K562 (cell line): ENCODE measurements at regions not wholly inside any gene's neighbourhood (a gene's known extent, or its start where the extent isn't known, plus 50 kb on each side); places are given as distances from the start of the nearest gene placed in this dataset.

ENCODE experiments used
- ATAC-seq: fragments of 200-7000 bp; cut with Tn5 transposase; 3 replicates; pipeline ENCODE4 v1.9.1; 2020; ENCODE audit warnings: moderate library complexity
- BruUV-seq: library from RNA; stranded (reverse); fragments of 400-500 nt; replicated peaks from 2 replicates; lab custom pipeline; 2021; lab: Mats Ljungman, UMichigan
- CTCF ChIA-PET: fragments of 300-600 bp; formaldehyde crosslinking; extraction: SDS; loops from one replicate; lab custom pipeline; 2021; ENCODE audit warnings: low intra/inter-chr PET ratio; lab: Yijun Ruan, JAX
- POLR2A ChIA-PET: fragments of 300-600, 350-650 bp; sonication (Branson Sonifier 250); formaldehyde crosslinking; extraction: SDS; loops from one replicate; lab custom pipeline; 2021; ENCODE audit warnings: antibody characterized with exemption, inconsistent platforms; lab: Yijun Ruan, JAX
- DNase-seq, 4 experiments: peaks; one replicate each; pipeline versions ENCODE4 v3.0.0 to v3.0.0-alpha.2; 2011 to 2018; ENCODE audit warnings: low spot score in 3 of 4, mixed read lengths in 3 of 4; ENCODE audit errors: extremely low read depth in 1 of 4
- FAIRE-seq: peaks from 2 replicates; lab custom pipeline; 2011; peaks lifted over from hg19 to GRCh38; lab: Jason Lieb, UNC
- H2AFZ ChIP-seq: 2 replicates; pipeline ENCODE4 v1.6.0; 2011; ENCODE audit warnings: low read depth, low read length, control low read depth, inconsistent platforms
- H3K27ac ChIP-seq: fragments of 200-600 bp; 3 replicates; pipeline ENCODE4 v1.8.0; 2011; ENCODE audit warnings: low read depth, mild to moderate bottlenecking, control low read depth, inconsistent platforms, low read length, moderate library complexity, mixed read lengths; ENCODE audit errors: extremely low read depth
- H3K27me3 ChIP-seq, 2 experiments: fragments of 300-600 bp in 1 of 2; 2 replicates in 1 of 2; 3 replicates in 1 of 2; pipeline versions ENCODE4 v1.6.0 to v1.8.0; 2011; ENCODE audit warnings: inconsistent platforms in 2 of 2, low read length in 2 of 2, mild to moderate bottlenecking in 1 of 2, mixed read lengths in 1 of 2, moderate library complexity in 1 of 2; ENCODE audit not compliant: control insufficient read depth in 2 of 2, insufficient read depth in 2 of 2
- H3K36me3 ChIP-seq: fragments of 300-600 bp; 3 replicates; pipeline ENCODE4 v1.8.0; 2011; ENCODE audit warnings: mild to moderate bottlenecking, low read length, inconsistent platforms; ENCODE audit not compliant: control insufficient read depth, insufficient read depth
- H3K4me1 ChIP-seq, 2 experiments: fragments of 200-600 bp in 1 of 2; replicated peaks in 1 of 2; 2 replicates in 1 of 2; 3 replicates in 1 of 2; pipeline versions ENCODE4 v1.5.1 to v1.8.0; 2011; ENCODE audit warnings: inconsistent platforms in 2 of 2, low read length in 2 of 2, mild to moderate bottlenecking in 1 of 2, mixed read lengths in 1 of 2, moderate library complexity in 1 of 2; ENCODE audit not compliant: control insufficient read depth in 2 of 2, insufficient read depth in 2 of 2
- H3K4me2 ChIP-seq: 2 replicates; pipeline ENCODE4 v1.6.1; 2011; ENCODE audit warnings: low read length, control low read depth, inconsistent platforms, mixed read lengths; ENCODE audit not compliant: insufficient read depth
- H3K4me3 ChIP-seq: fragments of 200-600 bp; sonication (generic), shearing (Covaris generic); 2 replicates; pipeline ENCODE4 v1.5.1; 2016; ENCODE audit warnings: control low read depth, inconsistent platforms
- H3K79me2 ChIP-seq: fragments of 200-600 bp; 3 replicates; pipeline ENCODE4 v1.8.0; 2011; ENCODE audit warnings: low read length, inconsistent platforms; ENCODE audit not compliant: control insufficient read depth, insufficient read depth
- H3K9ac ChIP-seq, 2 experiments: 2 replicates each; pipeline versions ENCODE4 v1.6.0 to v1.6.1; 2011; ENCODE audit warnings: low read depth in 2 of 2, low read length in 2 of 2, control low read depth in 1 of 2, inconsistent platforms in 1 of 2, mild to moderate bottlenecking in 1 of 2, mixed read lengths in 1 of 2; ENCODE audit not compliant: insufficient read depth in 1 of 2
- H3K9me1 ChIP-seq: one replicate; pipeline ENCODE4 v1.6.0; 2011; ENCODE audit warnings: inconsistent platforms, mild to moderate bottlenecking, low read length, moderate library complexity; ENCODE audit not compliant: control insufficient read depth, insufficient read depth
- H3K9me3 ChIP-seq: replicated peaks from 2 replicates; pipeline ENCODE4 v1.5.1; 2011; ENCODE audit warnings: low read depth, low read length, inconsistent platforms; ENCODE audit not compliant: control insufficient read depth, insufficient read depth
- H4K20me1 ChIP-seq: replicated peaks from 2 replicates; pipeline ENCODE4 v1.6.1; 2011; ENCODE audit warnings: low read length, inconsistent platforms, mixed read lengths; ENCODE audit not compliant: control insufficient read depth, insufficient read depth
- MIER1 ChIP-seq: fragments of 450-650 bp; IDR thresholded peaks from 2 replicates; pipeline ENCODE4 v1.6.1; 2016; ENCODE audit warnings: antibody characterized with exemption, mild to moderate bottlenecking, low read depth
- SRF ChIP-seq, 2 experiments: fragments of 250-450, 450-650 bp in 1 of 2; sonication (Bioruptor Pico) in 1 of 2; sonication (generic) in 1 of 2; formaldehyde crosslinking; IDR thresholded peaks; 2 replicates each; pipeline versions ENCODE4 v1.5.0 to v1.5.1; 2020 to 2022; ENCODE audit warnings: mild to moderate bottlenecking in 1 of 2, missing genetic modification reagents in 1 of 2
- WGBS: fragments of 100-300 bp; shearing (Covaris generic); methylation state at CpG from one replicate; pipeline ENCODE4 v1.1.6; 2016; ENCODE audit warnings: low coverage, mixed read lengths; ENCODE audit not compliant: insufficient coverage; ENCODE audit errors: missing lambda C conversion rate; 5-methylcytosine and 5-hydroxymethylcytosine counted together
- in situ Hi-C: fragments of 300-500 bp; cut with MboI; formaldehyde crosslinking; loops from 4 replicates; pipeline ENCODE4 v1.15.0; 2018; ENCODE audit warnings: inconsistent platforms, mixed read lengths
- intact Hi-C: fragments of 100-400 bp; cut with micrococcal nuclease; formaldehyde crosslinking; loops from 2 replicates; pipeline ENCODE4 v1.14.2; 2022
- TF ChIP-seq, protein P1 (sequence below): sonication (generic); formaldehyde crosslinking; IDR thresholded peaks from 2 replicates; pipeline ENCODE4 v1.8.1; 2023; ENCODE audit warnings: mild to moderate bottlenecking, missing genetic modification reagents
- TF ChIP-seq, protein P2 (sequence below): IDR thresholded peaks from 2 replicates; pipeline ENCODE4 v1.6.1; 2011; ENCODE audit warnings: borderline replicate concordance, low read depth, mild to moderate bottlenecking, moderate library complexity, low read length; ENCODE audit not compliant: insufficient read depth, poor library complexity, severe bottlenecking

DNA sequence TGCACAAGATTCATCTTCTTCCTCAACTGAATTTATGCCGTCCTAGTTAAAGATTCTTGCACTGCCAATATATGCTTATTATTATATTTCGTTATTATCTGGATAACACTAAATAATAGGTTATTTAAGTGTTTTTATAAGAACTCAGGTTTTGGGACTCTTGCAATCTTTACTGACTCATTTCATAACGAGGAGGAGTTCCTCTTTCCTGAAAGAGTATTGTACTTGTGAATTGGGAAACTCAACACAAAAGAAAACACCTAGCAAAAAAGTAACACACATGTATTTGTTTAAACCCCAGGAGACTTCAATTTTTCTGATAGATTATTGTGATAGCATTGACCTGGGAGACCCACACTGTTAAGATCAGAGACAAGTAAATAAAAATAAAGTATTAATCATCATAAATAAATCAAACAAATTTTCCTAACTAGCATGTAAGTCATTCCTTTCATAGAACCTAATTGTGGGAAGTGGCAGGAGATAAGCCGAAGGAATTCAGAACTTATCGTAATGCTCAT is 505.8 kb downstream of the KCNJ2 start:
- H3K4me1 ChIP-seq: no peaks in the 10 kb centered on the region
- TF ChIP-seq MIER1 (no peak), SRF (CRISPR knock-in tag; IDR thresholded peaks at IDR 0.05) (no peak)
- TF ChIP-seq, protein P1, sequence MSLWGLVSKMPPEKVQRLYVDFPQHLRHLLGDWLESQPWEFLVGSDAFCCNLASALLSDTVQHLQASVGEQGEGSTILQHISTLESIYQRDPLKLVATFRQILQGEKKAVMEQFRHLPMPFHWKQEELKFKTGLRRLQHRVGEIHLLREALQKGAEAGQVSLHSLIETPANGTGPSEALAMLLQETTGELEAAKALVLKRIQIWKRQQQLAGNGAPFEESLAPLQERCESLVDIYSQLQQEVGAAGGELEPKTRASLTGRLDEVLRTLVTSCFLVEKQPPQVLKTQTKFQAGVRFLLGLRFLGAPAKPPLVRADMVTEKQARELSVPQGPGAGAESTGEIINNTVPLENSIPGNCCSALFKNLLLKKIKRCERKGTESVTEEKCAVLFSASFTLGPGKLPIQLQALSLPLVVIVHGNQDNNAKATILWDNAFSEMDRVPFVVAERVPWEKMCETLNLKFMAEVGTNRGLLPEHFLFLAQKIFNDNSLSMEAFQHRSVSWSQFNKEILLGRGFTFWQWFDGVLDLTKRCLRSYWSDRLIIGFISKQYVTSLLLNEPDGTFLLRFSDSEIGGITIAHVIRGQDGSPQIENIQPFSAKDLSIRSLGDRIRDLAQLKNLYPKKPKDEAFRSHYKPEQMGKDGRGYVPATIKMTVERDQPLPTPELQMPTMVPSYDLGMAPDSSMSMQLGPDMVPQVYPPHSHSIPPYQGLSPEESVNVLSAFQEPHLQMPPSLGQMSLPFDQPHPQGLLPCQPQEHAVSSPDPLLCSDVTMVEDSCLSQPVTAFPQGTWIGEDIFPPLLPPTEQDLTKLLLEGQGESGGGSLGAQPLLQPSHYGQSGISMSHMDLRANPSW (CRISPR knock-in tag): no peak
- TF ChIP-seq, protein P2, sequence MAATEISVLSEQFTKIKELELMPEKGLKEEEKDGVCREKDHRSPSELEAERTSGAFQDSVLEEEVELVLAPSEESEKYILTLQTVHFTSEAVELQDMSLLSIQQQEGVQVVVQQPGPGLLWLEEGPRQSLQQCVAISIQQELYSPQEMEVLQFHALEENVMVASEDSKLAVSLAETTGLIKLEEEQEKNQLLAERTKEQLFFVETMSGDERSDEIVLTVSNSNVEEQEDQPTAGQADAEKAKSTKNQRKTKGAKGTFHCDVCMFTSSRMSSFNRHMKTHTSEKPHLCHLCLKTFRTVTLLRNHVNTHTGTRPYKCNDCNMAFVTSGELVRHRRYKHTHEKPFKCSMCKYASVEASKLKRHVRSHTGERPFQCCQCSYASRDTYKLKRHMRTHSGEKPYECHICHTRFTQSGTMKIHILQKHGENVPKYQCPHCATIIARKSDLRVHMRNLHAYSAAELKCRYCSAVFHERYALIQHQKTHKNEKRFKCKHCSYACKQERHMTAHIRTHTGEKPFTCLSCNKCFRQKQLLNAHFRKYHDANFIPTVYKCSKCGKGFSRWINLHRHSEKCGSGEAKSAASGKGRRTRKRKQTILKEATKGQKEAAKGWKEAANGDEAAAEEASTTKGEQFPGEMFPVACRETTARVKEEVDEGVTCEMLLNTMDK: no peak
- H3K79me2 ChIP-seq: no peaks in the 10 kb centered on the region
- no peak overlapping the region for H3K4me3 ChIP-seq
- H3K27me3 ChIP-seq: no peaks in the 10 kb centered on the region
- no peak for DNase-seq
- H2AFZ ChIP-seq: no peak overlapping the region
- H3K27ac ChIP-seq: no peak overlapping the region
- ChIA-PET CTCF (no interaction called here), POLR2A (no interaction called here)
- H3K9me1 ChIP-seq: no peaks in the 10 kb centered on the region
- no peak overlapping the region for H3K4me2 ChIP-seq
- no peak for FAIRE-seq
- 2% methylated on average over 5 of the region's 5 CpGs for WGBS
- in situ Hi-C loops: no loop called here
- no peak overlapping the region for H3K9ac ChIP-seq
- BruUV-seq: no TSS peak
- intact Hi-C loops: no loop called here
- no peaks in the 10 kb centered on the region for H4K20me1 ChIP-seq
- ATAC-seq: no peak
- no peaks in the 10 kb centered on the region for H3K36me3 ChIP-seq
- no peaks in the 10 kb centered on the region for H3K9me3 ChIP-seq
